OCI-LY1 (cell line): ENCODE measurements at regions not wholly inside any gene's neighbourhood (a gene's known extent, or its start where the extent isn't known, plus 50 kb on each side); places are given as distances from the start of the nearest gene placed in this dataset.

Experiments used
- H2AFZ ChIP-seq: fragments of 200-600 bp; sonication (generic), shearing (Covaris generic); 2 replicates; pipeline ENCODE4 v1.6.0; 2014; ENCODE audit warnings: antibody characterized with exemption, mild to moderate bottlenecking, low read length
- H3F3A ChIP-seq: fragments of 200-600 bp; sonication (generic), shearing (Covaris generic); 2 replicates; pipeline ENCODE4 v1.6.0; 2014; ENCODE audit warnings: mild to moderate bottlenecking, antibody characterized with exemption, low read length, moderate library complexity; ENCODE audit not compliant: insufficient read depth
- H3K27ac ChIP-seq: fragments of 200-600 bp; sonication (generic); 2 replicates; pipeline ENCODE4 v1.5.1; 2014; ENCODE audit warnings: low read length, mixed run types, mild to moderate bottlenecking, low read depth; ENCODE audit not compliant: poor library complexity, severe bottlenecking
- H3K27me3 ChIP-seq: fragments of 200-600 bp; sonication (generic); 2 replicates; pipeline ENCODE4 v1.6.0; 2014; ENCODE audit warnings: antibody characterized with exemption, mild to moderate bottlenecking, low read length, moderate library complexity; ENCODE audit not compliant: insufficient read depth
- H3K36me3 ChIP-seq: fragments of 200-600 bp; sonication (generic); 2 replicates; pipeline ENCODE4 v1.6.1; 2014; ENCODE audit warnings: mild to moderate bottlenecking, antibody characterized with exemption, low read length, moderate library complexity, mixed read lengths; ENCODE audit not compliant: insufficient read depth
- H3K4me1 ChIP-seq: fragments of 200-600 bp; sonication (generic); 2 replicates; pipeline ENCODE4 v1.5.1; 2014; ENCODE audit warnings: mild to moderate bottlenecking, low read length, moderate library complexity; ENCODE audit not compliant: insufficient read depth, severe bottlenecking
- H3K4me2 ChIP-seq: fragments of 200-600 bp; sonication (generic), shearing (Covaris generic); 2 replicates; pipeline ENCODE4 v1.6.1; 2014; ENCODE audit warnings: low read length
- H3K4me3 ChIP-seq: fragments of 200-600 bp; sonication (generic); 2 replicates; pipeline ENCODE4 v1.5.1; 2014; ENCODE audit warnings: low read length, low read depth, mild to moderate bottlenecking, mixed read lengths; ENCODE audit not compliant: poor library complexity, severe bottlenecking
- H3K79me2 ChIP-seq: fragments of 200-600 bp; shearing (Covaris generic); 2 replicates; pipeline ENCODE4 v1.6.1; 2016; ENCODE audit warnings: mixed run types, low read length, mixed read lengths; ENCODE audit not compliant: insufficient read depth
- H3K9ac ChIP-seq: fragments of 200-600 bp; sonication (generic), shearing (Covaris generic); 2 replicates; pipeline ENCODE4 v1.6.1; 2014; ENCODE audit warnings: mild to moderate bottlenecking, low read length, mixed read lengths
- H3K9me2 ChIP-seq: fragments of 200-600 bp; sonication (generic), shearing (Covaris generic); 2 replicates; pipeline ENCODE4 v1.6.1; 2014; ENCODE audit warnings: low read depth, mild to moderate bottlenecking, low read length, mixed read lengths
- H3K9me3 ChIP-seq: fragments of 200-600 bp; shearing (Covaris generic); 2 replicates; pipeline ENCODE4 v1.6.1; 2014; ENCODE audit warnings: low read length, mixed read lengths
- H4K20me1 ChIP-seq: fragments of 200-600 bp; sonication (generic), shearing (Covaris generic); 2 replicates; pipeline ENCODE4 v1.6.0; 2016; ENCODE audit warnings: mild to moderate bottlenecking, low read length; ENCODE audit not compliant: insufficient read depth
- CTCF ChIP-seq: fragments of 200-600 bp; sonication (generic), shearing (Covaris generic); IDR thresholded peaks from 2 replicates; pipeline ENCODE4 v1.5.1; 2017; ENCODE audit warnings: mild to moderate bottlenecking, antibody characterized with exemption, low read length, moderate library complexity, mixed read lengths
- EZH2 ChIP-seq: fragments of 200-600 bp; sonication (generic), shearing (Covaris generic); IDR thresholded peaks from 2 replicates; pipeline ENCODE4 v1.8.0; 2017; ENCODE audit warnings: borderline replicate concordance, mixed run types, mild to moderate bottlenecking, antibody characterized with exemption, low read length, moderate library complexity, mixed read lengths

GRCh38 chr11:44502506-44502905, 63.0 kb upstream of the CD82 start:
- Histone ChIP-seq H3K9me2 (no peaks in the 10 kb centered on the region), H3F3A (no peaks in the 10 kb centered on the region), H3K79me2 (no peaks in the 10 kb centered on the region), H3K9ac (no peak overlapping the region), H3K27me3 (peaks cover 5% of the 10 kb centered on the region; the same call in 1 of the 2 replicates), H3K27ac (no peak overlapping the region), H2AFZ (no peak overlapping the region), H3K4me1 (no peaks in the 10 kb centered on the region), H3K4me3 (no peak overlapping the region), H4K20me1 (no peaks in the 10 kb centered on the region), H3K9me3 (no peaks in the 10 kb centered on the region), H3K4me2 (no peak overlapping the region), H3K36me3 (no peaks in the 10 kb centered on the region)
- TF ChIP-seq CTCF: no peak
- no peak for TF ChIP-seq EZH2

- no peaks in the 10 kb centered on the region for H3K79me2 ChIP-seq
- TF ChIP-seq EZH2: no peak
- no peak for TF ChIP-seq CTCF
- no peak overlapping the region for H3K4me3 ChIP-seq
- H3K36me3 ChIP-seq: no peaks in the 10 kb centered on the region
- no peaks in the 10 kb centered on the region for H3K27me3 ChIP-seq
- no peaks in the 10 kb centered on the region for H3K9me3 ChIP-seq
- no peaks in the 10 kb centered on the region for H3F3A ChIP-seq
- no peak overlapping the region for H2AFZ ChIP-seq
- H3K9me2 ChIP-seq: no peaks in the 10 kb centered on the region
- H3K4me1 ChIP-seq: no peaks in the 10 kb centered on the region
- H3K9ac ChIP-seq: no peak overlapping the region
- no peak overlapping the region for H3K4me2 ChIP-seq
- H3K27ac ChIP-seq: no peak overlapping the region
- no peaks in the 10 kb centered on the region for H4K20me1 ChIP-seq
These were observed 59.8 kb upstream of the CD82 start for GRCh38 chr11:44505581-44506054.

GRCh38 chr11:44506375-44507016, 59.0 kb upstream of the CD82 start:
- H3K4me3 ChIP-seq: no peak overlapping the region
- H3K4me2 ChIP-seq: no peak overlapping the region
- TF ChIP-seq EZH2 (no peak), CTCF (no peak)
- H3K79me2 ChIP-seq: no peaks in the 10 kb centered on the region
- H3K36me3 ChIP-seq: no peaks in the 10 kb centered on the region
- no peak overlapping the region for H3K9ac ChIP-seq
- H3K9me2 ChIP-seq: no peaks in the 10 kb centered on the region
- H3F3A ChIP-seq: no peaks in the 10 kb centered on the region
- no peaks in the 10 kb centered on the region for H4K20me1 ChIP-seq
- no peaks in the 10 kb centered on the region for H3K4me1 ChIP-seq
- no peak overlapping the region for H2AFZ ChIP-seq
- no peaks in the 10 kb centered on the region for H3K9me3 ChIP-seq
- H3K27me3 ChIP-seq: no peaks in the 10 kb centered on the region
- H3K27ac ChIP-seq: no peak overlapping the region
